ENCODE measurements at regions not wholly inside any gene's neighbourhood (a gene's known extent, or its start where the extent isn't known, plus 50 kb on each side); places are given as distances from the start of the nearest gene placed in this dataset.
"Not testable (repeated sequence)": the region's sequence is repeated elsewhere in the genome, so short reads cannot be mapped to it uniquely, and the experiment has no call there.

- DNase-seq (ENCODE audit: low spot score): no peak
Observed at GRCh38 chr17:53335443-53335842, 487.3 kb upstream of the KIF2B start.

GRCh38 chr17:53330756-53331155, 492.0 kb upstream of the KIF2B start:
- no peak for DNase-seq (ENCODE audit: low spot score)

GRCh38 chr17:53321651-53322050, 501.1 kb upstream of the KIF2B start:
- no peak for DNase-seq (ENCODE audit: low spot score)

- no peak for DNase-seq (ENCODE audit: low spot score)
Observed at GRCh38 chr17:53319947-53320346, 502.8 kb upstream of the KIF2B start.

GRCh38 chr17:53316988-53317387, 505.7 kb upstream of the KIF2B start:
- no peak for DNase-seq (ENCODE audit: low spot score)

GRCh38 chr17:53316073-53316472, 506.7 kb upstream of the KIF2B start:
- no peak for DNase-seq (ENCODE audit: low spot score)

- no peak for DNase-seq (ENCODE audit: low spot score)
Observed at GRCh38 chr17:53314521-53314920, 508.2 kb upstream of the KIF2B start.

GRCh38 chr17:53313746-53314145, 509.0 kb upstream of the KIF2B start:
- DNase-seq (ENCODE audit: low spot score): no peak

- DNase-seq (ENCODE audit: low spot score): no peak
Observed at GRCh38 chr17:53278466-53278865, 544.3 kb upstream of the KIF2B start.

- no peak for DNase-seq (ENCODE audit: low spot score)
Observed at GRCh38 chr17:53273126-53273525, 549.6 kb upstream of the KIF2B start.

- DNase-seq (ENCODE audit: low spot score): no peak
Observed at GRCh38 chr17:53270936-53271335, 551.8 kb upstream of the KIF2B start.

GRCh38 chr17:53264730-53265129, 558.0 kb upstream of the KIF2B start:
- DNase-seq (ENCODE audit: low spot score): no peak

- DNase-seq (ENCODE audit: low spot score): no peak
Observed at GRCh38 chr17:53253956-53254597, 568.6 kb upstream of the KIF2B start.

- no peak for DNase-seq (ENCODE audit: low spot score)
Observed at GRCh38 chr17:53249036-53249435, 573.7 kb upstream of the KIF2B start.

- no peak for DNase-seq (ENCODE audit: low spot score)
Observed at GRCh38 chr17:53234138-53234537, 588.6 kb upstream of the KIF2B start.

GRCh38 chr17:53227514-53227913, 595.2 kb upstream of the KIF2B start:
- DNase-seq (ENCODE audit: low spot score): no peak

- no peak for DNase-seq (ENCODE audit: low spot score)
Observed at GRCh38 chr17:53227111-53227510, 595.6 kb upstream of the KIF2B start.

- DNase-seq (ENCODE audit: low spot score): no peak
Observed at GRCh38 chr17:53219821-53220220, 602.9 kb upstream of the KIF2B start.

- no peak for DNase-seq (ENCODE audit: low spot score)
Observed at GRCh38 chr17:53218723-53219122, 604.0 kb upstream of the KIF2B start.

- no peak for DNase-seq (ENCODE audit: low spot score)
Observed at GRCh38 chr17:53217311-53217710, 605.4 kb upstream of the KIF2B start.

- not testable (repeated sequence) for DNase-seq (ENCODE audit: low spot score)
Observed at GRCh38 chr17:53208935-53209334, 613.8 kb upstream of the KIF2B start.

GRCh38 chr17:53193044-53193443, 629.7 kb upstream of the KIF2B start:
- DNase-seq (ENCODE audit: low spot score): no peak

- no peak for DNase-seq (ENCODE audit: low spot score)
Observed at GRCh38 chr17:53191878-53192277, 630.8 kb upstream of the KIF2B start.

GRCh38 chr17:53186001-53186400, 636.7 kb upstream of the KIF2B start:
- DNase-seq (ENCODE audit: low spot score): no peak

- DNase-seq (ENCODE audit: low spot score): no peak
Observed at GRCh38 chr17:53176629-53177028, 646.1 kb upstream of the KIF2B start.
